ENCODE measurements at regions not wholly inside any gene's neighbourhood (a gene's known extent, or its start where the extent isn't known, plus 50 kb on each side); places are given as distances from the start of the nearest gene placed in this dataset.

DNA sequence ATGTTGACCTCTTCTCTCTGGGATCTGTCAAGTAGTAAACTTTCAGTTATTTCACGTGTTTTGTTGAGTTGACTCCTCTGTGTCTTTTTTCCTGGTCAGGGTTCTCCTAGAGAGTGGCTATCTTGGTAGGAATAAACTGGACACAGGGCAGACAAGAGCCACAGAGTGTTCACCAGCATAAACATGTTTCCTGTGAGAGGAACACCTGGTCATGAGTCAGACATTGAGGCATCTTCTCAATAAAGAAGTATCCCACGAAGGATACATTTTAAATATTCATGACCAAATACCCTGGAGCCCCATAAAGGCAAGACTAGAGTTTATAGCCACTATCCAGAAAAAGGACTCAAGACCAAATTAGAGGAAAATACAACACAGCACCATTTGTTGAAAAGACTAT is 269.7 kb upstream of the ZNF521 start:
- Histone ChIP-seq H3K36me3 (ENCODE audit: control insufficient read depth in 1 of 2, insufficient read depth in 2 of 2, low read length in 2 of 2) (no peaks in the 10 kb centered on the region), H3K4me1 (ENCODE audit: control insufficient read depth in 1 of 2, insufficient read depth in 2 of 2, low read length in 2 of 2) (no peaks in the 10 kb centered on the region), H3K79me2 (ENCODE audit: insufficient read depth, low read length) (no peaks in the 10 kb centered on the region), H3K9me3 (ENCODE audit: control insufficient read depth in 1 of 2, insufficient read depth in 1 of 2, low read depth in 1 of 2, low read length in 2 of 2) (peaks cover 0 to 4% of the 10 kb centered on the region in 2 experiments; a peak in 1 of 4 replicates), H3K27ac (ENCODE audit: low read depth, low read length) (no peak overlapping the region), H2AFZ (ENCODE audit: low read depth, low read length, poor library complexity, severe bottlenecking) (no peak overlapping the region), H3K4me3 (replicated peaks in 1 of 2; ENCODE audit: low read depth in 1 of 2, low read length in 2 of 2) (no peak overlapping the region), H4K20me1 (ENCODE audit: insufficient read depth) (no peaks in the 10 kb centered on the region), H3K27me3 (ENCODE audit: insufficient read depth, low read length) (no peaks in the 10 kb centered on the region), H3K9ac (ENCODE audit: low read length) (no peak overlapping the region), H3K9me2 (ENCODE audit: insufficient read depth) (no peaks in the 10 kb centered on the region), H3K4me2 (ENCODE audit: low read length) (no peak overlapping the region)
- CTCF ChIA-PET = no interaction called here
- no peak for ATAC-seq
- RAD21 ChIA-PET (ENCODE audit: low non-redundant PET in 1 of 2, low total read pairs in 2 of 2, uncharacterized antibody in 2 of 2, unreplicated experiment in 2 of 2) = no interaction called here
- BruUV-seq (replicated peaks) = no TSS peak
- no peak for DNase-seq (ENCODE audit: low read depth, low spot score)
- POLR2A ChIA-PET = no interaction called here
- no peak for TF ChIP-seq EZH2phosphoT487 (IDR thresholded peaks at IDR 0.05; ENCODE audit: borderline replicate concordance)
- intact Hi-C loops (cut with micrococcal nuclease) = no loop called here

GRCh38 chr18:25621144-25621543 is 269.2 kb upstream of the ZNF521 start:
- ChIA-PET CTCF (no interaction called here), POLR2A (no interaction called here), RAD21 (ENCODE audit: low non-redundant PET in 1 of 2, low total read pairs in 2 of 2, uncharacterized antibody in 2 of 2, unreplicated experiment in 2 of 2) (no interaction called here)
- Histone ChIP-seq H4K20me1 (ENCODE audit: insufficient read depth) (no peaks in the 10 kb centered on the region), H3K4me3 (replicated peaks in 1 of 2; ENCODE audit: low read depth in 1 of 2, low read length in 2 of 2) (no peak overlapping the region), H3K79me2 (ENCODE audit: insufficient read depth, low read length) (no peaks in the 10 kb centered on the region), H3K36me3 (ENCODE audit: control insufficient read depth in 1 of 2, insufficient read depth in 2 of 2, low read length in 2 of 2) (no peaks in the 10 kb centered on the region), H3K4me2 (ENCODE audit: low read length) (no peak overlapping the region), H3K27me3 (ENCODE audit: insufficient read depth, low read length) (no peaks in the 10 kb centered on the region), H3K4me1 (ENCODE audit: control insufficient read depth in 1 of 2, insufficient read depth in 2 of 2, low read length in 2 of 2) (no peaks in the 10 kb centered on the region), H3K9me3 (ENCODE audit: control insufficient read depth in 1 of 2, insufficient read depth in 1 of 2, low read depth in 1 of 2, low read length in 2 of 2) (peaks cover 0 to 4% of the 10 kb centered on the region in 2 experiments; a peak in 1 of 4 replicates), H3K9ac (ENCODE audit: low read length) (no peak overlapping the region), H2AFZ (ENCODE audit: low read depth, low read length, poor library complexity, severe bottlenecking) (no peak overlapping the region), H3K27ac (ENCODE audit: low read depth, low read length) (no peak overlapping the region), H3K9me2 (ENCODE audit: insufficient read depth) (no peaks in the 10 kb centered on the region)
- intact Hi-C loops (cut with micrococcal nuclease) = no loop called here
- no peak for DNase-seq (ENCODE audit: low read depth, low spot score)
- ATAC-seq = no peak
- no peak for TF ChIP-seq ELF1 (IDR thresholded peaks at IDR 0.05; ENCODE audit: borderline replicate concordance, low read depth)
- no peak for TF ChIP-seq EZH2 (IDR thresholded peaks at IDR 0.05)
- no peak for TF ChIP-seq ZNF274 (IDR thresholded peaks at IDR 0.05; ENCODE audit: low read depth, low read length)
- TF ChIP-seq POLR2AphosphoS5 (IDR thresholded peaks at IDR 0.05; ENCODE audit: low read depth, low read length) = no peak
- TF ChIP-seq, protein P1, sequence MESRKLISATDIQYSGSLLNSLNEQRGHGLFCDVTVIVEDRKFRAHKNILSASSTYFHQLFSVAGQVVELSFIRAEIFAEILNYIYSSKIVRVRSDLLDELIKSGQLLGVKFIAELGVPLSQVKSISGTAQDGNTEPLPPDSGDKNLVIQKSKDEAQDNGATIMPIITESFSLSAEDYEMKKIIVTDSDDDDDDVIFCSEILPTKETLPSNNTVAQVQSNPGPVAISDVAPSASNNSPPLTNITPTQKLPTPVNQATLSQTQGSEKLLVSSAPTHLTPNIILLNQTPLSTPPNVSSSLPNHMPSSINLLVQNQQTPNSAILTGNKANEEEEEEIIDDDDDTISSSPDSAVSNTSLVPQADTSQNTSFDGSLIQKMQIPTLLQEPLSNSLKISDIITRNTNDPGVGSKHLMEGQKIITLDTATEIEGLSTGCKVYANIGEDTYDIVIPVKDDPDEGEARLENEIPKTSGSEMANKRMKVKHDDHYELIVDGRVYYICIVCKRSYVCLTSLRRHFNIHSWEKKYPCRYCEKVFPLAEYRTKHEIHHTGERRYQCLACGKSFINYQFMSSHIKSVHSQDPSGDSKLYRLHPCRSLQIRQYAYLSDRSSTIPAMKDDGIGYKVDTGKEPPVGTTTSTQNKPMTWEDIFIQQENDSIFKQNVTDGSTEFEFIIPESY (IDR thresholded peaks at IDR 0.05; ENCODE audit: extremely low read depth, insufficient replicate concordance, low read length) = no peak
- TF ChIP-seq, protein P2, sequence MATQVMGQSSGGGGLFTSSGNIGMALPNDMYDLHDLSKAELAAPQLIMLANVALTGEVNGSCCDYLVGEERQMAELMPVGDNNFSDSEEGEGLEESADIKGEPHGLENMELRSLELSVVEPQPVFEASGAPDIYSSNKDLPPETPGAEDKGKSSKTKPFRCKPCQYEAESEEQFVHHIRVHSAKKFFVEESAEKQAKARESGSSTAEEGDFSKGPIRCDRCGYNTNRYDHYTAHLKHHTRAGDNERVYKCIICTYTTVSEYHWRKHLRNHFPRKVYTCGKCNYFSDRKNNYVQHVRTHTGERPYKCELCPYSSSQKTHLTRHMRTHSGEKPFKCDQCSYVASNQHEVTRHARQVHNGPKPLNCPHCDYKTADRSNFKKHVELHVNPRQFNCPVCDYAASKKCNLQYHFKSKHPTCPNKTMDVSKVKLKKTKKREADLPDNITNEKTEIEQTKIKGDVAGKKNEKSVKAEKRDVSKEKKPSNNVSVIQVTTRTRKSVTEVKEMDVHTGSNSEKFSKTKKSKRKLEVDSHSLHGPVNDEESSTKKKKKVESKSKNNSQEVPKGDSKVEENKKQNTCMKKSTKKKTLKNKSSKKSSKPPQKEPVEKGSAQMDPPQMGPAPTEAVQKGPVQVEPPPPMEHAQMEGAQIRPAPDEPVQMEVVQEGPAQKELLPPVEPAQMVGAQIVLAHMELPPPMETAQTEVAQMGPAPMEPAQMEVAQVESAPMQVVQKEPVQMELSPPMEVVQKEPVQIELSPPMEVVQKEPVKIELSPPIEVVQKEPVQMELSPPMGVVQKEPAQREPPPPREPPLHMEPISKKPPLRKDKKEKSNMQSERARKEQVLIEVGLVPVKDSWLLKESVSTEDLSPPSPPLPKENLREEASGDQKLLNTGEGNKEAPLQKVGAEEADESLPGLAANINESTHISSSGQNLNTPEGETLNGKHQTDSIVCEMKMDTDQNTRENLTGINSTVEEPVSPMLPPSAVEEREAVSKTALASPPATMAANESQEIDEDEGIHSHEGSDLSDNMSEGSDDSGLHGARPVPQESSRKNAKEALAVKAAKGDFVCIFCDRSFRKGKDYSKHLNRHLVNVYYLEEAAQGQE (IDR thresholded peaks at IDR 0.05; ENCODE audit: low read depth) = no peak
- TF ChIP-seq CEBPB (IDR thresholded peaks at IDR 0.05; ENCODE audit: low read depth) = no peak
- TF ChIP-seq EGR1 (IDR thresholded peaks at IDR 0.05; ENCODE audit: low read depth) = no peak
- no TSS peak for BruUV-seq (replicated peaks)

All from HCT116 (cell line).